Astrocyte of the spinal cord (primary cell): ENCODE measurements at regions not wholly inside any gene's neighbourhood (a gene's known extent, or its start where the extent isn't known, plus 50 kb on each side); places are given as distances from the start of the nearest gene placed in this dataset.

Source experiments
- DNase-seq: peaks from one replicate; pipeline ENCODE4 v3.0.0; 2011; ENCODE audit warnings: low read depth, low spot score
- H3K4me3 ChIP-seq: 2 replicates; pipeline ENCODE4 v1.5.1; 2011; ENCODE audit warnings: low read depth, mild to moderate bottlenecking, low read length, moderate library complexity
- CTCF ChIP-seq: IDR thresholded peaks from 2 replicates; pipeline ENCODE4 v1.5.1; 2012; ENCODE audit warnings: low read depth, mild to moderate bottlenecking, low read length, inconsistent platforms
- in situ Hi-C: cut with HindIII; loops from 2 replicates; pipeline ENCODE4 v1.10.0; 2017; ENCODE audit warnings: low sequenced_read_pairs

DNA sequence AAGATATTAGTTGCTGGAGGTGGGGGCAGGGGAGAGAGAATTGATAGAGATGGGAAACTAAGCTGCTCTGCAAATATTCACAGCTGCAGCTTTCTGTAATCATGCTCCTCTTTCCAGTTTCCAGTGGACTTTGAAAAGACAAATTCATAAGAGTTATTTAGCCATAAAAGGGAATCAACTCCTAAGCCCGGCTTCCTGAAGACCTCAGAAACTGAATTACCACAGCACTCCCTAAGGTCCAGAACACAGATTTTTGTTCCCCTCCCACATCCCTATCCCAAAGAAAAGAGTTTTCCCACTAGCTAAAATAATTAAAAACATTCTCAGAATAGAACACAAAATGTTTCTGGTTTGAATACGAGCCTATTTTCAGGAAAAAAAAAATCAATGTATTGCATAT is 871.8 kb upstream of the NR2F2 start:
- TF ChIP-seq CTCF = no peak
- DNase-seq = no peak
- no peak overlapping the region for H3K4me3 ChIP-seq
- in situ Hi-C loops = no loop called here

DNA sequence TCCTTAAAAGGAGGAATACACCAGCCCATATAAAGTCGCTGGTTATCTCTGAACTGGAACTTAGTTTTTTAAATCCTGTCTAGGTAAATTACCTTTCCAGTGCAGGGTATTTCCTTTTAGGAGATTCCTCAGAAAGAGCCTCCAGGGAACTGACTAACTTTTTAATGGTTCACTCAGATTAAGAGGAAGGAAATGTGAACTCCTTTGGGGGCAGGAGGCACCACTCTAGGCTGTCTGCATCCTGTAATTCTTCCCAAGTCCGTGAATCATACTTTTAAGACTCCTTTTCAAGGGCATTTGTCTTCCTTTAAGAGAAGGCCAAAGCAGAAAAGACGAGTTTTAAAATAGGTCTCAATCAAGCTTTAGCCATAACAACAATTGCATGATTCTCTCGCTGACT is 871.2 kb upstream of the NR2F2 start:
- TF ChIP-seq CTCF = no peak
- in situ Hi-C loops = no loop called here
- no peak overlapping the region for H3K4me3 ChIP-seq
- no peak for DNase-seq

- H3K4me3 ChIP-seq = no peak overlapping the region
- in situ Hi-C loops = no loop called here
- TF ChIP-seq CTCF = no peak
- DNase-seq = peak; percentile 46
Measured at GRCh38 chr15:95464509-95464908, 866.0 kb upstream of the NR2F2 start.

GRCh38 chr15:95468820-95469219 is 861.7 kb upstream of the NR2F2 start:
- no peak for DNase-seq
- no peak for TF ChIP-seq CTCF
- in situ Hi-C loops = no loop called here
- H3K4me3 ChIP-seq = no peak overlapping the region

GRCh38 chr15:95469496-95470000 is 861.0 kb upstream of the NR2F2 start:
- no peak for TF ChIP-seq CTCF
- in situ Hi-C loops = no loop called here
- peak; percentile 21 for DNase-seq
- no peak overlapping the region for H3K4me3 ChIP-seq

DNA sequence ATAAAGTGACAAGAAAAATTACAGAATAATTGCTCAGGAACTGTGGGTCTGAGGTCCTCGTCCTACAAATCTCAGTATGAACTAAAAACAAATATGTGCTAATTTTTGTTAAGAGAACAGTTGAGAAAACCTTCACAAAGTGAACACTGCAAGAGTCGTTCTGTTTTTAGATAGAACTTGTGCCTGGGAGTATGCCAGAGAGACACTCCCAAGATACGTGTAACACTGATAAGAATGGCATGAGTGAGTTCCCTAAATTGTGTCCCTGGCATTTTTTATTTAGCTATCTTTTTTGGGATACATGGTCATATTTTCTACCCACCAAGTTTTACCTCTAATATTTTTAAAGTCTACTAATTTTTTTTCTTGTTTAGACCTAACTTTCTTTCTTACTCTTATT is 860.0 kb upstream of the NR2F2 start:
- DNase-seq = no peak
- no peak overlapping the region for H3K4me3 ChIP-seq
- in situ Hi-C loops = no loop called here
- TF ChIP-seq CTCF = no peak
